ENCODE measurements at regions not wholly inside any gene's neighbourhood (a gene's known extent, or its start where the extent isn't known, plus 50 kb on each side); places are given as distances from the start of the nearest gene placed in this dataset.
A peak's percentile ranks its signal among the peaks of the same experiment; 100 is the strongest.

DNA sequence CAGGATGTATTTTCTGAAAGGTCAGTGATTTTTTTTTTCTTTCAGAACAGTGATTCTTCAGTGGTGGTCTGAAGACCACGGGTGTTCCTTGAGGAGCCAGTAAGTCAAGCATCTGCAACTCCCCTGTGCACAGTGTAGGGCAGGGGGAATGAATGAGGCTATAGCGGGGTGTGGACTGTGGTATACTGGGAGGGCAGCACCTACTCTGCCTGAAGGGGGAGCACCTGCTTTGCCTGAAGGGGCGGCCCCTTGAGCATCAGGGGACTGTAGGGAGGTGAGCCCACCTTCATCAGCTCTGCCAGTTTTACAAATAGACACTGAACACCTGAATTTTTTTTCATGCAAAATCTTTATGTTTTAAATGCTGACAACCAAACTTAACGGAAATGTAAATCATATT is 77.5 kb upstream of the RIPOR2 start:
- DNase-seq: no peak

DNA sequence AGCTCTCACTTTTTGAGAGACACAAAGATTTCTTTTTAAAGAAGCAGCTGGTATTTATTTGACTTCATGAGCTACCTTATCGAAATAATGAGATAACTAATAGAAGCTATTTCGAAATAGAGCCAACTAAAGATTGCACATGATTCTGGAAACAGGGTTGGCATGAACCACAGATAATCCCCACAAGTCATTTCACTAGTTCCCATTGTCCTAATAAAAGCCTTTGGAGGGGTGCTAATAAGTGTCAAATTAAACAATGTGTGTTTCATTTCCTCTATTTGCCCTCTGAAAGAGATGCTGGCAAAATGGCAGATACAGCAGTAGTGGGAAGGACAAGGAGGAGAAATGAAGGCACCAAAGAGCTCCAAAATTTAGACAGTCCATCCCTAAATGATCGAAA is 78.6 kb upstream of the RIPOR2 start:
- no peak for DNase-seq

DNA sequence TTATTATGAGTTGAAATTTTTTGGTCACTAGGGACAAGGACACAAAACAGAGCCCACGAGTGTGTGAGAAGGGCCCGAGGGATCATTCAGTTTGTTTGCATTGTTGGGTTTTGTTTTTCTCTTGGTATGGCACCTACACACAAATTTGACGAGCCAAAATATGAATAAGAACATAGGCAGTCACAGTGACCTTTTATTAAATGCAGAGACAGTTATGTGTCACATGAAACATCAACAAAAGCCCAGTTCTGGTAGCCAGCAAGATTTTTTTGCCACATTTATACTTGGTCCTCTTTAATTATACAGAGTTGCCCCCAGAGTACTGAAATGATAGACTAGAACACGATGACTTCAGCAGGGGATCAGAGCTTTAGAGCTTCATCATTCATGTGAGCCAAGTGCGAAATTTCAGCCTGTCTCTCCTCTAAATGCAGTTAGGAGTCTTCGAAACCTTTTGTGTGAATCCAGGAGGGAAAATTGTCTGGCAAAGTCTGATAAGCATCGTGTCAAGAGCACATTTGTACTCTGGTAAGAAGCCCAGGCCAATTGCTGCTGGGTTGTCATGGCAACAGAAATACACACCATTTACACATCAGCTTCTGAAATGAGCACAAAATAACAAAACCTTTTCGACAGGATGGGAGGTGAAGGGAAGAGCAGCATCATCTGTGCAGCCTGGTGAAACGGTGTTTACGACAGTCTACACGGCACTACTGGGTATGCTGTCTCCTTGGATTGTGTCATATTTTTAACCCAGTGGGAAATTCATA is 79.2 kb upstream of the RIPOR2 start:
- DNase-seq: peak; percentile 51

DNA sequence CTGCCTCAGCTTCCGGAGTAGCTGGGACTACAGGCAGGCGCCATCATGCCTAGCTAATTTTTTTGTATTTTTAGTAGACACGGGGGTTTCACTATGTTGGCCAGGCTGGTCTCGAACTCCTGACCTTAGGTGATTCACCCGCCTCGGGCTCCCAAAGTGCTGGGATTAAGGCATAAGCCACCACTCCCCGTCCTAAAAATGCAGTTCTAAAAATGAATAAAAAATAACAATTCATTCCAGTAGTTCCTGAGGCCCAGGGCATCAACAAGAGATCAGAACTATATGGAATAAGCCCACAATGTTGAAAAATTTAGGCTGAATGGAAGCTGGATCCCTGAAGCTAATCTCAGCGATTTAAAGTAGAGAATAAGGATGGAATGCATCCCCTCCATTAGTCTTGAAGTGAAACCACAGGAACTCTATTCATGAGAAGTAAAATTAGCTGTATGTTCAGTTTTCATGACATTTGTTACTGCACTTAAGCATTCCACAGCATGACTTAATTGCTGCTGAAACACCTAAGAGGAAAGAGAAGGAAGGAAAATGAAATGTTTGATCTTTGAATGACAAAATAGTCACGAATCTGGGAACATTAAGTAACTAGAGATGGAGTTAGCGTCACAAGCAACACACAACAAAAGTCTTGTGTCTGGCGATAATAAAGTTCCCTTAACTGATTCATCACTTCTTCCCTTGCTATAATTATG is 80.4 kb upstream of the RIPOR2 start:
- DNase-seq: no peak

DNA sequence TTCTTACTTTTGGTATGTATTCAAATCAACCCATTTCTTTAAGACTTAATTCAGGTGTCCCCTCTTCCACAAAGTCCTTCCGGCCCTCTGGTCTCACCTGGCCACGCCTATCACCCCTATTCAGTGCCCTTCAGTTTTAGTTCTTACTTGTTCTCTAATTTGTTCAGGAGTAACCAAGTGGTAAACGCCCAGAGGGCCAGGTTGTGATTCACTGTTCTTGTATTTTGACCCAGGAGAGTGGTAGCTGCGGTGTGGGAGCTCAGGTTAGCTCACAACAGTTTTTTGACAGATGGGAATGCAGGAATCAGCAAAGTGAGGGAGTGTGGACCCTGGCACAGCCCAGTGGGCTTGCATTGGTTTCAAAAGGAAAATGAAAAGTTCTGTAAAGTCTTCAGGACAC is 81.7 kb upstream of the RIPOR2 start:
- DNase-seq: no peak

DNA sequence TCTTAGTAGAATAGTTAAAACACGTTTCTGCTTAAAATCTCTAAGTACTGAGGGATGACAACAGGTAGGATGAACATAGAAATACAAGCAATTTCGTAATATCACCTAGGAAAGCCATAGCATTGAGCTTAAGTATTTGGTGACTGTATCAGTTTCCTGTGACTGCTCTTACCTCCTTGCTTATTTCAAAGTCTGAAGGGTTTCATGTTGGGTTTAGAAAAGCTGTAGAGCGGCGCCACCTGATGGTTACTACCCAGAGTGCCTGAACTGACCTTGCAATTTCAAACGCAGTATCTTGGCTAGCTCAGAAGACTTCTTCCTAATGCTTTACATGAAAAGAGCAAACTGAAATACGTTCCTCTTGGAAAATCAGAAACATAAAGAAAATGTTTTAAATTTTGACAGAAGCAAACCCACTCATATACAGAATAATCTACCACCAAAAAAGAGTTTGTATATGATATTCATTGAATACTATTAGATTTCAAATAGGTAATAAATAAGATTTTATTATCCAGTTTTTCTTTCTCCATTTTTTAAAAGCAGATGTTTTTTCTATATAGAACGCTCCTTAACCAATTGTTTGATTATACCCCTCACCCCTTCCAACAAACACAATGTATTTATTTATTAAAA is 82.3 kb upstream of the RIPOR2 start:
- peak; percentile 83 for DNase-seq

DNA sequence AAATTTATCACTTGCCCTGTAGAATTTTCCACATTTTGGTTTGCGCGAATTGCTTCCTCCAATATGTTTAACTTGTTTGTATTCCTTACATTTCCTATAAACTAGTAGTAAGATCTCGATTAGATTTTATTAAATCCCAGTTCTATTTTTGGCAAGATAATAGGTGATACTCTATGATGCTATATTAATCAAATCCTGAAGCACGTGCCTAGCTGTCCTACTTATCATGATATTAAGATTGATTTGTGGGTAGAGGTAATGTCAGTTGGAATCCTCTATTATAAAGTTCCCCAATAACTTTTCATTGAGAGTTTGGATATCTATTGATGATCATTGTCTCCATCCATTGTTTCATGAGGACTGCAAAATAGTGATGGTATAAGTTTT is 82.8 kb upstream of the RIPOR2 start:
- DNase-seq: no peak

DNA sequence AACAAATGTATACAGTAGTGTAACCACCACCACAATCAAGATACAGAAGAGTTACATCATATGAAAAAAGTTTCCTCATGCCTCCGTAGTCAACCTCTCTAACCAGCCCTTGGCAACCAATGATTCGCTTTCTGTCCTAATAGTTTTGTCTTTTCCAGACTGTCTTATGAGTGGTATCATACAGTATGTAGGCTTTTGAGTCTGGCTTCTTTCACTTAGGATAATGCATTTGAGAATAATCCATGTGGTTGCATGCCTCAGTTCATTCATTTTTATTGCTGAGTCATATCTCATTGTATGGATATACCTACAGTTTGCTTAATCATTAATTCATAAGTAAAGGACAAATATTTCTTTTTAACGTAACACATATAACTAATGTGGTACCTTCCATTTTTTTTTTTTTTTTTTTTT is 86.4 kb upstream of the RIPOR2 start:
- DNase-seq: no peak

DNA sequence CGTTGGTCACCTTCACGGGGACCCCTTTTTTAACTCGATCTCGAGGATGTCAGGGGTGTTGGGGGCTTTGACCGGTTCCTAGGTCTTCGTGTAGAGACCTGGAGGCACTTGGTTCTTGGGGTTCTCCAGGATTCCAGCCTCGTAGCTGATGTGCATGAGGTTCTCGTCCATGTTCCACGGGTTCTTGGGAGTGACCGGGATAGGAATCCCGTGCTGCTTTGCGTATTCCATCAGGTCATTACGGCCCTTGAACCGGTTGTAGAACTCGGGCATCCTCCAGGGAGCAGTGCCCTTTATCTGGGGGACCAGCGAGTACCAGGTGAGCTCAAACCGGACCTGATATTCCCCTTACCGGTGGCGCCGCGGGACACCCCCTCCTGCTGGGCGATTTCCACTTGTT is 88.0 kb upstream of the RIPOR2 start:
- DNase-seq: no peak

DNA sequence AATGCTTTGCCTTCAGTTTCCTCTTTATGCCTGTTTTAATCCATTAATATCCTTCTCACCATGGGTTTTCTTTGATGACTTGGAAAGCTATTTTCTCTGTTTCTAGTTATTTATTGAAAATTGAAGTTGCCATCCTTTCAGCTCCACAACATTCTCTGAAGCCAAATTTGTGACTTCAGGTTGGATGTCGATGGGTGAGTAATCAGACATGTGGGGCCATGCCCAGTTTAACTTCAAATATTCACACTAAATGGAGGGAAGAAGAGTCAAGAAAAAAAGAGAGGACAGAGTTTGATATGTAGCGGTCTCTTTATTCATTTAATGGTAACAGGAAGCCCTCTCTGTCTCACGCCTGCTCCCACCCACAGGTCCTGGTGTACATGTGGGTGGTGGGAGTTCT is 89.1 kb upstream of the RIPOR2 start:
- no peak for DNase-seq

DNA sequence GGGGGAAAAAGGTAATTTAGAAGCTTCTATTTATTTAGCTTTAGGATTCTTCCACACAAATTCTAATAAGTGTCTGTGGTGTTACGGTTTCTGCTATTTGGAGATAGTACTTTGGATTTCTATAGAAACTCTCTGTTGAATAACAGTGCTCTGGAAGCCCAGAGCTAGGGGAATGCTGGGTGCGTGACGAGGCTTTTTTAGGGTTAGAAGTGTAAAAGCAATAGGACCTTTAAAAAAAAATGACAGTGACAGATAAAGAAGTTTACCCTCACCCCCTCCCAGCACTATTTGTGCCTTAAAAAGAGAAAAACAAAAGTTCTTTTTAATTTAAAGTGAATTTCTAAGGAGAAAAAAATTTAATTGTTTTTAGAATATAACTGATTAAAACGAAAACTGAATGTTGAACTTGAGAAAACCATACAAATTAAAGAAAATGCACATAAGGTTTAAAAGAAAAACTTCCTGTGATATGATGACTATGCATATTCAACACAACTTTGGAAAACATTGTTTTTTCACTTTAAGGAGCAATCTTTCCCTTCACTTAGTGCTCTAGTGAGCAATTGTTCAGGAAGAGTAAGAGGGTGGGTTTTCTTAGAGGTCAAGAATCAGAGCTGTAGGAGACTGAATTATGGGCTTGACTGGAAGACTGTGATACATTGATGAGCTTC is 89.6 kb upstream of the RIPOR2 start:
- DNase-seq: no peak

DNA sequence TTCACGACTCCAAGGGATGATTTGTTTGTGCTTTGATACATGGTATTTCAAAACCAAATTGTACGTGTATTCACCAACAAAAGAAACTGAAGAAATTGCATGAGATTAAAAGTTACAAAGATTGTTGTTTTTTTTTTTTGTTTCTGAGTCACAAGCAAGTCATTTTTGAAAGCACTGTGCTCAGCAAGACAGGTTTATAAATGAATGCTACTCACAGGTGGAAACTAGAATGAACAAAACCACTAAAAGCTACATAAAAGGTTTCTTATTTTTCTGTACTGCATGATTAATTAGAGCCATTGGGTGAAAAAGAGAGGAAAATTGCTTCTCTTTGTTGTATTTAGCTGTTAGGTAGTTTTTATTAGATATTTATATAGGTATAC is 90.2 kb upstream of the RIPOR2 start:
- no peak for DNase-seq

DNA sequence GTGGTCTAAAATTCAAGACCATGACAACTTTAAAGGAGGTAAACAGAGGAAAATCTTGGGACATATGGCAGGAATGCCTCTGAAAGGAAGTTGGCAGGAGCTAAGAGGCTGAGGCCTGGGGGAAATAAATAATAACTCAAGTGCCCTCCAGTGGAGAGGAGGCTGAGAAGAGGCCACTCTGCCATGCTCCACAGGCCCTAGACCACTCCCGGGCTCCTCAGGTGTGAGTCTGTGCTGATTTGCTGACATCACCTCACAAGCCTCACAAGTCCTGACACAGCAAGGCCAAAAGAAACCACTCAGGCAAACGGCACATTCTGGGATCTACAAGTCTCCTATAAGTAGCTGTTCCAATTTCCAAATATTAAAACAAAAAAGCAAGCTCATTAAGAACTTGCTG is 91.0 kb upstream of the RIPOR2 start:
- DNase-seq: no peak

DNA sequence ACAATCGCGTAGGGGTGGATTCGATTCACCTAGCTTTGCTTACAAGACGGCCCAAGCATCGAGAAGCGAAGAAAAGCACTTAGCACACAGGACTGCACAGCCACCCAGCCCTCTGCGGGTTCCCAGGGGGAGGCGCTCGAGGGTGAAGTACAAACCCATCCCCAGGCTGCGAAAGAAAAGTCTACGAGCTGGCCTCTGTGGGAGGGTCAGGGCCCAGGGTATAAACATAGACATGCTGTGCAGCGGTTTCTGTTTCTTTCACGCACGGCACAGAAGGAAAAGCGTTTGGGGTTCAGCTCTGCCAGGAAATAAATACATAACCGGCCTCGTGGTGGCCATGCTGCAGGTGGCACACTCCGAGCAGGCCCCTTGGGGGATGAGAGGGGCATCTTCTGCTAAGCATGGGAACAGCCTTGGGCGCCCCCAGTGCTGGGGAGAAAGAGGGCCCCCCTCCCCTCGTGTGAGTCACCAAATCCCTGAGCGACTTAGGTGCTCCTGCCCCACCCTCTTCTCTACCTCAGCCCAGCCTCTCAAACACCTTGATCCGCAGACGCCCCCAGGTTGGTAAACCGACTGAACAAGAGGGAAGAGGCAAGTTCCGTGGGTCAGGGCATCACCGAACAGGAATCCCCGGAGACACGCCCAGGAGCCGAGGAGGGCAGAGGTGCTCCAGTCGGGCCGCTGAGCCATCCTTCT is 91.6 kb upstream of the RIPOR2 start:
- DNase-seq: peak; percentile 81

DNA sequence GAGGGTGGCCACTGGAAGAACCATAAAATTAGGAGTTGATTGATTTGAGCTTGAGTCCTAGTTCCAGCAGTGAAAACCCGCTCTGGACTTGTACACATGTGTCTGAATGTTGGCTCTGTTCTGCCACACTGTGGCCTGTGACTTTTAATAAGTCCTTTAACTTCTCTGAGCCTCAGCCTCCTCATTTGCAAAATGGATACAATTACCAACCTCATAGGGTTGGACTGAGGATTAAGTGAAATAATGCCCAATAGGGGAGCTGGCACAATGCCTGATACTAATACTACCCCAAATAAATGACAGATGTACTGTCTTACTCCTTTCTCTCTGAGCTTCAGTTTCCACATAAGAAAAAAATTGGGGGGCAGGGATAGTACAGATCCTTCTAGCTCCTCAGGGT is 92.6 kb upstream of the RIPOR2 start:
- no peak for DNase-seq

DNA sequence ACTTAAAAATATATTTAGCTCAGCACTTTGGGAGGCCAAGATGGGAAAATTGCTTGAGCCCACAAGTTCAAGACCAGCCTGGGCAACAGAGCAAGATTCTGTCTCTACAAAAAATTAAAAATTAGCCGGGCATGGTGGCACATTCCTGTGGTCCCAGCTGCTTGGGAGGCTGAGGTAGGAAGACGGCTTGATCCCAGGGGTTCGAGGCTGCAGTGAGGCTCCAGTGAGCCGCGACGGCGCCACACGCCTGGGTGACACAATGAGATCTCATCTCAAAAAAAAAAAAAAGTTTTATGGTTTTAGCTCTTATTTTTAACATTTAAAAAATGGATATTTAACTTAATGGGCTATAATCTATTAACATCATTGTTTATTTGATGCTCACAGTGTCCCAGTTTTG is 97.2 kb upstream of the RIPOR2 start:
- no peak for DNase-seq

DNA sequence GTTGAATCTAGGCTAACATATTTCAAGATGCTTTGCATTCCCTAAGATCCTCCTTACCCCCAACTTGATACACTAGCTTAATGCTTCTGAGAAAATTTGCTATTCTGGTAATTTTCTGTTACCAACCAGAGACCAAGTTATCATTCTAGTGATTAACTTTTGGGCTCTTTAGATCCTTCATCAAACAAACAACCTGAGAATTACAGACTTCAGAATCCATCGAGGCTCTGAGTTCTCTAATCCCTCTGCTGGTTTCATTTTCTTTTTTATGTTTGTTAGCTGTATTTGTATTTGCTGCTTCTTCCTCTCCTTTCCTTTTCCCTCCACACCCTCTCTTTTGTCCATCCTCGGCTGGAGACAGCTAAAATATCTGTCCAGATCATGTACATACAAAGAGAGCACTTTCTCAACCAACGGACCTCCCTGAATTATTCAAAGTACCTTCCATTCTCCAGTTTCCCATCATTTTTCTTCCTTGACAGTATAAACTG is 98.7 kb upstream of the RIPOR2 start:
- DNase-seq: no peak

DNA sequence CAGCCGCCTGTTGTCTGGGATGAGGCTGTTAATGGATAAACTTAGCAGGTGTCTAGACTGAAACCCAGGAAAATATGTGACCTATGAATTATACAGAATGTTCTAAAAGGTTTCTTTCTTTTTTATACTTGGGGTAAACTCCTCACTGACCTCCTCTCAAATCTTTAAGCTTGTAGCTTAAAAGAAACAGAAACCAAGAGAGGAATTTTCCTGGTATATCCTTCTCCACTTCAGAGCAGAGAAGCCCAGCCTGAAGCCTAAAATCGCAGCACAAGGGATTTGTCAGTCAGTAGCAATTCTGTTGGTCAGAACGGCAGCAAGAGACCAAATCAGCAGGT is 99.4 kb upstream of the RIPOR2 start:
- no peak for DNase-seq

DNA sequence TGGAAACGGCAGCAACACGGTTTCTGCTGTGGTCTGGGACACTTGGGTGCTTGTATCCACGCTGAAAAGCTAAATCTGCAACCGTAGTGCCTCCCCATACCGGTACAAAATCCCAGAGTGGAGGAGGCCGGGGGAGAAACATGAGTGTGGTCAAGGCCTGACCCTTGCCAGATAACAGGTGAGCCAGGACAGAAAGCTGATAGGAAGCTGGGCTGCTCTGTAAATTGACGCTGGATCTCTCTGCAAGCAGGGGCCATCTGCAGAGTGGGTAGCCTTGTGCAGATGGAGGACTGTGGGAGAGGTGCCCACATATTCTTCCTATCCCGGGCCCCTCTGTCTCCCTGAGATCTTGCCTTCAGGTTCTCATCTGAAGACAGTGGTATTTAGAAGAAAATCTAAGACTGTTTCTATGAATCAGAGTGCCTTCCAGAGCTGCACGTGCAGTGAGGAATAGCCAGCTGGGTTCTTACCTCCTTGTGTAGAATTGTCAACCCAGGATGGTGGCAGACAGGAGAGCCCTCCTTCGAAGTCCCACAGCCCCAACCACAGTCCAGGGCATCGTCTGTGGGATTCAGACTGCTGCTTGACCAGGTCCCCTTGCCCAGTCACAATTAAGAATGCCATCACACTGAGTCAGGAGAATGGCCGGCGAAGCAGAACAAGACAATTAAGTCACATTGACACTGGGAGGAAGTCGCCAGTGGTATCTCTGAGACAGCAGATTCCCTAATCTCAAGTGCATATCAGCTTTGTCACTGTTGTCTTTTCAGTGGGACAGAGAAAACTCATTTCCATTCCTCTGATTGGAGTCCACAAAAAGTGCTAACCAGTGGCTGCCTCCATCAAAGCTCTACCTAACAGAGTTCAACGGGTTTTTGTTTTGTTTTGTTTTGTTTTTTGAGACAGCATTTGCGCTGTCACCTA is 100.0 kb upstream of the RIPOR2 start:
- no peak for DNase-seq

DNA sequence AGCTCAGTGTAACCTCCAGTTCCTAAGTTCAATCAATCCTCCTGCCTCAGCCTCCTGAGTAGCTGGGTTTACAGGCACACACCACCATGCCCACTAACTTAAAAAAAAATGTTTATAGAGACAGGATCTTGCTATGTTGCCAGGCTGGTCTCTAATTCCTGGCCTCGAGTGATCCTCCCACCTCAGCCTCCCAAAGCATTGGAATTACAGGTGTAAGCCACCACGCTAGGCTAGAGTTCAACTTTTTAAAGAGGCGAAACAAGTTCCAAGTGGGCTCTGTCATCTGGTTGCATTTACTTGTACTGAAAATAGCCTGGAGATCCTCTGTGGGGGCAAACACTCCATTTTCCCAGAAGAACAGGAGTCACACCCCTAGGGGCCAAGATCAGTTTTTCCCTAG is 100.7 kb upstream of the RIPOR2 start:
- DNase-seq: no peak

DNA sequence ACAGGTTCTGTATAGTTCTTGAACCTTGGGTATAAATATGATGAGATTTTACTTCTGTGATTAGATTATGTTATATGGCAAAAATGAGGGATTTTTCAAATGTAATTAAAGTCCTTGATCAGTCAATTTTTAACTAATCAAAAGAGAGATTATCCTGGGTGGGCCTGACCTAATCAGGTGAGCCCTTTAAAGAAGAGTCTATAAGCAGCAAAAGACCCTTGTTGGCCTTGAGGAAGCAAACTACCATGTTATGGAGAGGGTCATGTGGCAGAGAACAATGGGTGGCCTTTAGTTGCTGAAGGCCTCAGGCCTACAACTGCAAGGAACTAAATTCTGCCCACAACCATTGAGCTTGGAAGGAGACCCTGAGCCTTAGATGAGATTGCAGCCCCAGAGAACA is 102.5 kb upstream of the RIPOR2 start:
- no peak for DNase-seq

DNA sequence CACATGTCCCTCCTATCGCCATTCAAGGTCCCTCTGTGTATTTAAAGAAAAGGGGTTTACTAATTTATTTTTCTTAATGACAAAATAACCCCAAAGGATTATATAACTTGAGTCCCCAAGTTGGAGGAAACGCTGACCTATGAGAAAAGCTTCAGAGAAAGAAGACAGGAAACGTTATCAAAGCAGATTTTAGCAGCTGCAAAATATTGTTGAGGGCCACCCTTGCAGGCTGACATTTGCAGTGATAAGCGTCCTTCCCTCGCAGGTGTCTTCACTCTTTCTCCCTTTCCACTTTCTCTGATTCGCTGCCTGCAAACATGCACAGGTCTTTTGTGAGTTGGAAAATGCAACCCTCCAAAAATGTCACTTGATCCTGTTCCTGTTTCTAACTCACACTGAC is 103.2 kb upstream of the RIPOR2 start:
- no peak for DNase-seq
